ENCODE measurements at regions not wholly inside any gene's neighbourhood (a gene's known extent, or its start where the extent isn't known, plus 50 kb on each side); places are given as distances from the start of the nearest gene placed in this dataset.

DNA sequence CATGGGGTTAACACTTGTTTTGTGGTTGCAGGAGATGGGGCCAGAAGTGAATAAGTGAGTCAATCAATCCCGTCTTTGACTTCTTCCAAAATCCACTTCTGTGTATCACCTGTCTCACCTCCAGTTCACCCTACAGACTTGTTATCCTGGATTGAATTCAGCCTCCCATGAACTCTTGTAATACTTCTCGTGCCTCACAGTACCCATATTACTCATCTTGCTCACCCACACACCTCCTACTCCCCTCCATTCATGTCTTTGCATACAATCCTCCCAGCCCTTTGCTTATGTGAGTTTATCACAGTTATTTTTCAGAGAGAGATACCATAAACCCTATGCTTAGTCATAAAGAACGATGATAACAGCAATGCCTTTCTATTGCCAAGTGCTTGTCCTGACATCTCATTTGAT is 52.9 kb upstream of the PAPPA start:
- Mint-ChIP-seq H3K9me3 (peaks cover 10 to 29% of the 10 kb centered on the region in 2 donors), H3K4me3 (no peak overlapping the region), H3K4me1 (ENCODE audit: low read depth in 2 of 2) (no peaks in the 10 kb centered on the region), H3K27ac (no peak overlapping the region), H3K36me3 (ENCODE audit: insufficient read depth) (no peaks in the 10 kb centered on the region), H3K27me3 (no peaks in the 10 kb centered on the region)
- ATAC-seq (replicated peaks), result no peak
- no peak for DNase-seq

DNA sequence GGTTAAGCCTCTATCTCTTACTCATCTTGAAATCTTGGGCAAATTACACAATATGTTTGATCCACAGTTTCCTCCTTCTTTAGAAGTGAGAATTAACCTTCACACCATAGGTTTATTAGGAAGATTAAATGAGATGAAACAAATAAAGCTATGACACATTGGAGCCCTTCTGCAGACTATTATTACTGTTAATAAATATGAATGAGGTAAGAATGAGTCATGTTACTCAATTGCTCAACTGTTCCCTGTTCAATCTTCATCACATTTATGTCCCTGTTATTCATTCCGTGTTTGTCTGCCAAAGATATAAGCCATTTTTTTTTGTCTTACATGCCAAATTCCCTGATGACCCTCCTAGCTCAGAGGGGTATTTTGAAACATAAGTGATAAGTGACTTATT is 52.1 kb upstream of the PAPPA start:
- ATAC-seq (replicated peaks), result no peak
- H3K4me1 Mint-ChIP-seq (ENCODE audit: low read depth in 2 of 2), result no peaks in the 10 kb centered on the region
- no peaks in the 10 kb centered on the region for H3K27me3 Mint-ChIP-seq
- H3K4me3 Mint-ChIP-seq, result no peak overlapping the region
- H3K9me3 Mint-ChIP-seq, result peaks cover 10 to 29% of the 10 kb centered on the region in 2 donors
- no peak overlapping the region for H3K27ac Mint-ChIP-seq
- no peak for DNase-seq
- H3K36me3 Mint-ChIP-seq (ENCODE audit: insufficient read depth), result no peaks in the 10 kb centered on the region

DNA sequence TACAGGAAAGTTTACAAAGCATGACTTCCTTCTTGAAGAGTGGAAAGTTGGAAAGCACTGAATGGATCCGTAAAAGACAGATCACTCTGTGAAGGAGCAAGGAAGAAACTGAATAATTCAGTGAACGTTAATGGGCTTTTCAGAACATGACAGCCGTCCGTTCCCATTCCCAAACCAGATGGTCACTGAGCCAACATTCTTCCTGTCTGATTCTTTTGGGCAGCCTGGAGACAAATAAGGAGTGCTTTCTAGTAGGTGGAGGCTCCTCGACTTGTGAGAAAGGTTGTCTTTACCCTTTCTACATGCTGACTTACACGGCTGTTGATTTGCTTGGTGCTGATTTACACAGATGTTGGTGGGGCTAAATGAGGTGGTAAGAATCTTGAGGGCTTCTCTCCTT is 51.0 kb upstream of the PAPPA start:
- H3K4me3 Mint-ChIP-seq, result no peak overlapping the region
- peaks cover 5 to 24% of the 10 kb centered on the region in 2 donors for H3K9me3 Mint-ChIP-seq
- H3K36me3 Mint-ChIP-seq (ENCODE audit: insufficient read depth), result no peaks in the 10 kb centered on the region
- no peak overlapping the region for H3K27ac Mint-ChIP-seq
- DNase-seq (no peak), ATAC-seq (replicated peaks) (no peak)
- no peaks in the 10 kb centered on the region for H3K27me3 Mint-ChIP-seq
- no peaks in the 10 kb centered on the region for H3K4me1 Mint-ChIP-seq (ENCODE audit: low read depth in 2 of 2)

All from effector memory CD8-positive, alpha-beta T cell (primary cell).